Activated CD4-positive, alpha-beta T cell treated with anti-CD3 and anti-CD28 coated beads, Interleukin-2, amount 50 U/mL, for 1 hour (primary cell): ENCODE measurements at regions not wholly inside any gene's neighbourhood (a gene's known extent, or its start where the extent isn't known, plus 50 kb on each side); places are given as distances from the start of the nearest gene placed in this dataset.
"Not testable (repeated sequence)": the region's sequence is repeated elsewhere in the genome, so short reads cannot be mapped to it uniquely, and the experiment has no call there.

ENCODE experiments used
- DNase-seq: peaks from one replicate; pipeline ENCODE4 v3.0.0-alpha.2; 2020

- no peak for DNase-seq
Observed at GRCh38 chr21:27388825-27389224, 421.9 kb upstream of the ADAMTS5 start.

DNA sequence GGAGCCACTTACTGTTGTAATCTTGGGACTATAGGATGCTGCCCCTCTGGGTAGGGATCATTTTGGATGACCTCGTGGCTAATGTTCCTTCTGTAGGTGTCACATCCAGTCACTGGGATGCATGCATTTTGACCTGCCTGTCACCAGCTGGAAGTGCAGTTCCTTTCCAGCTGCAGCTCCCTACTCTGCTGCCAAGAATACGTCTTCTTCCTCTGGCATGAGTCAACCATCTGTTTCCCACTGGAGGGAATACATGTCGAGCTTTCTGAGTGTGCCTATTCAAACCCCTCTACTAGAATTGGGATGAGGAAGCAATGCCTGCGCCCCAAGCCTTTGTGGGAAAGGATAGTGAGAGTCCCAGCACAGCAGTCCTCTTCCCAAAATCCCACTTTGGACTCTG lies 415.5 kb upstream of the ADAMTS5 start:
- DNase-seq, result no peak

GRCh38 chr21:27380303-27380702 lies 413.4 kb upstream of the ADAMTS5 start:
- no peak for DNase-seq

GRCh38 chr21:27379354-27379753 lies 412.5 kb upstream of the ADAMTS5 start:
- DNase-seq, result no peak

GRCh38 chr21:27372381-27372780 lies 405.5 kb upstream of the ADAMTS5 start:
- DNase-seq, result no peak

DNA sequence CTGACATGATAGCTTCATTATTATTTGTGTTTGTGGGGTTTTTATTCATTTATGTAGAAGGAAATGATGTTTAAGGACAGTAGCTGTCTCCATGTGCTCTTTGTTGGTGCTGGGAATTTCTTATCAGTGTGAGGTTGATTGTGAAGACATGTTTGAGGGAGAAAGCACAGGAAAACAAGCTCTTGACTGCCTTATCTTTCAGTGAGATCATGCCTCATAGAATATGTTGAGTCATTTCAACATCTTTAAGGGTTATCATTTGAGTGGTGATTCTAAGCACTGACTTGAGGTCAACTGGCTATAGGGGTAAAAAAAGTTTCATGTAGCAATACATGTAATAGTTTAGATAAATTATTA lies 405.1 kb upstream of the ADAMTS5 start:
- DNase-seq, result no peak

- no peak for DNase-seq
Observed at GRCh38 chr21:27371115-27371974, 404.5 kb upstream of the ADAMTS5 start.

GRCh38 chr21:27369978-27370571 lies 403.2 kb upstream of the ADAMTS5 start:
- DNase-seq, result no peak

- DNase-seq, result no peak
Observed at GRCh38 chr21:27369234-27369633, 402.3 kb upstream of the ADAMTS5 start.

DNA sequence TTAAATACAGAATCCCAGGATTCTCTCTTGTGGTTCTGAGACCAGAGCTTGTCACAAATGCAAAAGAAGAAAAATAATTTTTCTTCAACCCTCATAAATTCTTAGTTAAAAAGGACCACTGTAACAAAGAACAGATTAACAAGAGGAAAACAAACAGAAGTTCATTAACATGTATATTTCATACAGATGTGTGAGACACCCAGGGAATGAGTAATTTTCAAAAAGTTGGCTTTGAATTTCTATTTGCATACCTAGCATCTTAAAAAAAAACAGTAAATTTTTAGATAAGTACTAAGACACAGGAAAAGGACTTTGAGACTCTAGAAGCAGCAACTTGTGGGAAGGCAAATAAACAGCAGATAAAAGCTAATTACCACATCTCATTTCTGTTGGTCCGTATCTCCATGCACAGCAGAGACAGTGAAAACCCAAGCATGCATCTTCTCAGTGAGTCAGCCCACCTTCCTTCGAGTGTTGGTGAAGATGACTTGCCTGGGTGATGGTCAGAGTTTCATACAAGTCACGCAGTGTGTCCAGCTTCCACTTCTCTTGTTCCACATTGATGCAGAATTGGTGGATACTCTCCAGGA lies 399.9 kb upstream of the ADAMTS5 start:
- no peak for DNase-seq

- DNase-seq, result no peak
Observed at GRCh38 chr21:27366036-27366435, 399.1 kb upstream of the ADAMTS5 start.

DNA sequence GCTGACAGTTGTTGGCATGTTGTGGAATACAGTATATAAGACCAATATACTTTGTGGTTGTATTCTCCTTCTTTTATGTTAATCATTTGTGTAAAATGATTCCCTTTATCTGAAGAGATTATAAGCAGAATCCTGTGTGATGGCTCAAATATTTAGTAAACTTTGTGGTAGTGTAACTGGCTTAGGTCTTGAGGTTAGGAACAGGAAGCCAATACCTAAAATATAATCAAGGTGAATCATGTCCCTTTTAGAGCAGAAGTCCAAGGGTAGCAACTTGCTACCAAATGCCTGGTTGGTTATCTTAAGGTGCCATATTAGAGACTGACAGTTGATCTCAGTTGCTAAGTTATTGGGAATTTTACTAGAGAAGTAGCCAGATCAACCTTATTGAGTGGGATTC lies 398.5 kb upstream of the ADAMTS5 start:
- DNase-seq, result no peak

DNA sequence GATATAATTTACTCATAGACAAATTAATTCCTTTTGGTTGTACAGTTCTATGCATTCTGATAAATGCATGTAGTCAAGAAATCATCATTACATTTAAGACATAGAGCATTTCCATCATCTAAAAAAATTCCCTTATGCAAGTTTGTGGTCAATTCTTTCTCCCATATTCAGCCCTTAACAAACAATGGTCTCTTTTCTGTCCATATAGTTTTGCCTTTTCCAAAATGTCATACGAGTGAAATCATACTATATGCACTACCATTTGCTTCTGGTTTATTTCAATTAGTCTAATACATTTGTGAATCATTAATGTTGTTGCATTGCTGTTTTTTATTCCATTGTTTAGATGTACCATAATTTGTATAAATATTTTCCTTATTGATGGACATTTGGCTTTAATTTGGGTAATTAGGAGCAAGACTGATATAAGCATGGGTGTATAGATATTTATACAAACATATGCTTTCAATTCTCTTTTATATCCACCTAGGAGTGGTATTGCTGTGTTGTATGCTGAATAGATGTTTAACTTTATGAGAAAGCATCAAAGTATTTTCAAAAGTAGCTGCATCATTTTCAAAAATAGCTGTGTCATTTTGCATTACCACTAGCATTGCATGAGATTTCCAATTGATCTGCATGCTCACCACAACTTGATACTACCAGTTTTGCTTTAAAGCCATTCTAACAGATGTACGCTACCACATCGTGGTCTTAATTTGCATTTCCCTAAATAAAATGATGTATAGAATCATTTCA lies 397.0 kb upstream of the ADAMTS5 start:
- DNase-seq, result no peak

- no peak for DNase-seq
Observed at GRCh38 chr21:27362249-27362648, 395.4 kb upstream of the ADAMTS5 start.

DNA sequence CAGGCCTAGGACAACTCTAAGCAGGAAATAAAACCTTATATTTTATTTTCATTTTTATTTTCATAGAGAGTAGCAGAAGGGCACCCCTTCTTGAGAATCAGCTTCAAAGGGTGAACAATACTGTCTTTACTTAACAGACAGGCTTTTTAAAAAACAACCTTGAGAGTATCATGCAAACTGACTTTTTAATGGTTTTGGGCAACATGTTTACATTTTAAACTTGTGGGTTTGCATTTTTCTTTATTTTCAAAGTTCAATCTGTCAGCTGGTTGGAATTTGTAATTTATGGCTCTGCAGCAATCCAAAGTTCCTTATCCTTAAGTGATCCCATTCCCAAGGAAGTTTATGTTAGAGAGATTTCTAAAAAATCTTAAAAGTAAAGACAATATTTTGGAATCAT lies 392.3 kb upstream of the ADAMTS5 start:
- DNase-seq, result no peak

- no peak for DNase-seq
Observed at GRCh38 chr21:27352885-27353284, 386.0 kb upstream of the ADAMTS5 start.

DNA sequence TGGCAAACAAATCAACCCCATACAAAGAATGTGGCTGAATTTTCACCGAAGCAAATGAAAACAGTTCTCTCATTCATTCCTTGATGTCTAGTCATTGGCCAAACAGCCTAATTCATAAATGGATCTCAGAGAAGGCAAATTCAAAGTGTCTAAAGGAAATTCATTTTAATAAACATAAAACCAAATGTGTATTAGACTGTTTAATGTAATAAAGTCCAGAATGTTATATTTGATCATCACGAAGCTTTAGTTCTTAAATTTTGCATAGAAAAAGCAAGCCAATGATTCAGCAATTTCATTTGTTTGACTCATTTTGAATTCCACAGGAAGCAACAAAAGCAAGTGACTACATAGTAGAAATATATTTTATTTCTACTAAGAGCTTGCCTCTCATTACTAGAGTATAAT lies 379.2 kb upstream of the ADAMTS5 start:
- DNase-seq, result no peak

DNA sequence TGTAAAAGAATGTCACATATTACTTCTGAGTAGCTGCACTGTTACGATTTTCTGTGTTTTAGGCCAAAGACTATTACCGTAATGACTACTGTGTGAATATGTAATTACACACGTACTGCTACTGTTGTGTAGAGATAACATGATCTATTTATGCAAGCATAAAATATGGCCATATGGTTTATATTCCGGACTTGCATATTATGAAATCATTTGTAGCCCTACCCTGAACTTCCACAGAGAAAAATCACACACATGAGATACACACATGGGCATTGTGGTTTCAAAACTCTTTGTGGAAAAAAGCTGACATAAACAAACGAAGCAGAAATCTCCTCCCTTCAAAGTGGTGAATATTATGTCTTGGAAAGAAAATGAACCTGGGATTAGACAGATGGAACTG lies 373.0 kb upstream of the ADAMTS5 start:
- no peak for DNase-seq

DNA sequence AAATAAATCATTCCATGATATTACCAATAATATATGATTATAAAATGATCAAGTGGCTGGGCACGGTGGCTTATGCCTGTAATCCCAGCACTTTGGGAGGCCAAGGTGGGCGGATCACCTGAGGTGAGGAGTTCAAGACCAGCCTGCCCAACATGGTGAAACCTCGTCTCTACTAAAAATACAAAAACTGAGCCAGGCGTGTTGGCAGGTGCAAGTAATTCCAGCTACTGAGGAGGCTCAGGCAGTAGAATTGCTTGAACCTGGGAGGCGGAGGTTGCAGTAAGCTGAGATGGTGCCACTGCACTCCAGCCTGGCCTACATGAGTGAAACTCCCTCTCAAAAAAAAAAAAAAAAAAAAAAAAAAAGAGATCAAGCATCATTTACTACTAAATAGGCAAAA lies 371.1 kb upstream of the ADAMTS5 start:
- not testable (repeated sequence) for DNase-seq

GRCh38 chr21:27333096-27333495 lies 366.2 kb upstream of the ADAMTS5 start:
- no peak for DNase-seq

GRCh38 chr21:27329255-27329851 lies 362.5 kb upstream of the ADAMTS5 start:
- DNase-seq, result no peak

- no peak for DNase-seq
Observed at GRCh38 chr21:27326301-27326700, 359.4 kb upstream of the ADAMTS5 start.

DNA sequence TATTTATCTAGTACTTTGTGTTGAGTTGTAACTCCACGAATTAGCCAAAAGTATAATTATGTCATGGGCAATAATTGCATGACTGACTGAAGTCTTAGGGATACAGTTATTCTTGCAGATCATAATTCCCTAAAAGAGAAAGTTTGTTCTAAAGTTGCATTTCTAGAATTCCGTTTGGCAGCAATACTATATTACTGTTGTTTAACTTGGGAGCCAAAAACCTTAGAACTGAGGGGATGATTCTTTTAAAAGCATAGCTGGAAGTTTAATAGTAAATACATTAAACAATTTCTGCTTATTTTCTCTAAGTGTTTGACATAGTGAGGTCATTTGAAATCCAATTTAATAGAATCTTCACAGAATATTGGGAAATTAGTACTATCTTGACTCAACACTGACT lies 356.4 kb upstream of the ADAMTS5 start:
- no peak for DNase-seq
